HCT116 (cell line): ENCODE measurements at regions not wholly inside any gene's neighbourhood (a gene's known extent, or its start where the extent isn't known, plus 50 kb on each side); places are given as distances from the start of the nearest gene placed in this dataset.

Source experiments
- POLR2A ChIP-seq: IDR thresholded peaks from 2 replicates; pipeline ENCODE4 v1.7.0; 2011; ENCODE audit warnings: borderline replicate concordance; ENCODE audit not compliant: insufficient read depth, insufficient read length; ENCODE audit errors: extremely low read depth
- SIN3A ChIP-seq: IDR thresholded peaks from 2 replicates; pipeline ENCODE4 v1.6.1; 2012; ENCODE audit warnings: low read depth
- YY1 ChIP-seq: IDR thresholded peaks from 2 replicates; pipeline ENCODE4 v1.6.1; 2011; ENCODE audit warnings: low read length, low read depth, moderate library complexity, mild to moderate bottlenecking; ENCODE audit not compliant: insufficient replicate concordance; ENCODE audit errors: extremely low read depth
- TF ChIP-seq, protein P1 (sequence below), 3 experiments: fragments of 200-600 bp in 1 of 3; sonication (generic) in 1 of 3; IDR thresholded peaks in 2 of 3; conservative IDR thresholded peaks in 1 of 3; 2 replicates each; pipeline ENCODE4 v1.5.1; 2012 to 2017; ENCODE audit warnings: low read depth in 2 of 3, low read length in 2 of 3, antibody characterized with exemption in 1 of 3, borderline replicate concordance in 1 of 3, control low read depth in 1 of 3, mild to moderate bottlenecking in 1 of 3, mixed read lengths in 1 of 3, mixed run types in 1 of 3, moderate library complexity in 1 of 3; ENCODE audit not compliant: insufficient read depth in 1 of 3
- TF ChIP-seq, protein P2 (sequence below): IDR thresholded peaks from 2 replicates; pipeline ENCODE4 v1.6.1; 2012

DNA sequence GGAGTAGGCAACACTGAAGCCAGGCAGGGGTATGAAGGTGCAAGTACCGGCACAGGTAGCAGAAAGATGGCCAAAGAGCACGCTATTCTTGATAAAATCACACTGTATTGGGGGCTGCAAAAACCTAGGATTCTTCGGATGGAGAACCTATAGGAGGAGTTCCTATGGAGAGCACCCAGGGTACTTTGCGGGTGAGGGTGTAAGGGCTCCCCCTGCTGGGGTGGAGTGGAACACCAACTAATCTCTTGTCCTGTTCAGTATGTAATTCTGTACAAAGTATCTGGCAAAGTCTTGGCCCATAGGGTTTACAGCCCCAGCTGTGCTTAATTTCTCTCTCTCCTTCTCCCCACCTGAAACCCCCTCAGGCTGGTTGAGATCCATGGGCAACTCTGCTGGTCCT is 393.1 kb upstream of the ASIC2 start:
- TF ChIP-seq, protein P1, sequence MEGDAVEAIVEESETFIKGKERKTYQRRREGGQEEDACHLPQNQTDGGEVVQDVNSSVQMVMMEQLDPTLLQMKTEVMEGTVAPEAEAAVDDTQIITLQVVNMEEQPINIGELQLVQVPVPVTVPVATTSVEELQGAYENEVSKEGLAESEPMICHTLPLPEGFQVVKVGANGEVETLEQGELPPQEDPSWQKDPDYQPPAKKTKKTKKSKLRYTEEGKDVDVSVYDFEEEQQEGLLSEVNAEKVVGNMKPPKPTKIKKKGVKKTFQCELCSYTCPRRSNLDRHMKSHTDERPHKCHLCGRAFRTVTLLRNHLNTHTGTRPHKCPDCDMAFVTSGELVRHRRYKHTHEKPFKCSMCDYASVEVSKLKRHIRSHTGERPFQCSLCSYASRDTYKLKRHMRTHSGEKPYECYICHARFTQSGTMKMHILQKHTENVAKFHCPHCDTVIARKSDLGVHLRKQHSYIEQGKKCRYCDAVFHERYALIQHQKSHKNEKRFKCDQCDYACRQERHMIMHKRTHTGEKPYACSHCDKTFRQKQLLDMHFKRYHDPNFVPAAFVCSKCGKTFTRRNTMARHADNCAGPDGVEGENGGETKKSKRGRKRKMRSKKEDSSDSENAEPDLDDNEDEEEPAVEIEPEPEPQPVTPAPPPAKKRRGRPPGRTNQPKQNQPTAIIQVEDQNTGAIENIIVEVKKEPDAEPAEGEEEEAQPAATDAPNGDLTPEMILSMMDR (IDR thresholded peaks at IDR 0.05 in 2 of 3, conservative IDR thresholded peaks at IDR 0.05 in 1 of 3; ENCODE audit: borderline replicate concordance in 1 of 3, insufficient read depth in 1 of 3, low read depth in 2 of 3, low read length in 2 of 3), result peak in 2 of 3 experiments; percentile 41 to 57; a peak in 4 of 6 replicates
- TF ChIP-seq POLR2A (no peak), SIN3A (no peak), YY1 (no peak)
- TF ChIP-seq, protein P2, sequence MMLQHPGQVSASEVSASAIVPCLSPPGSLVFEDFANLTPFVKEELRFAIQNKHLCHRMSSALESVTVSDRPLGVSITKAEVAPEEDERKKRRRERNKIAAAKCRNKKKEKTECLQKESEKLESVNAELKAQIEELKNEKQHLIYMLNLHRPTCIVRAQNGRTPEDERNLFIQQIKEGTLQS, result no peak
